H1 (cell line): ENCODE measurements at regions not wholly inside any gene's neighbourhood (a gene's known extent, or its start where the extent isn't known, plus 50 kb on each side); places are given as distances from the start of the nearest gene placed in this dataset.

ENCODE experiments used
- CTCF ChIA-PET: fragments of 300-600 bp; sonication (Branson Sonifier 250); formaldehyde crosslinking; loops from one replicate; lab custom pipeline; 2021; ENCODE audit not compliant: partially characterized antibody; lab: Charles Lee
- POLR2A ChIA-PET: fragments of 300-600 bp; sonication (Branson Sonifier 250); formaldehyde crosslinking; loops from one replicate; lab custom pipeline; 2021; ENCODE audit warnings: inconsistent platforms; ENCODE audit not compliant: partially characterized antibody; lab: Charles Lee
- DNase-seq, 2 experiments: peaks; one replicate each; pipeline versions ENCODE4 v3.0.0 to v3.0.0-alpha.2; 2010 to 2022; ENCODE audit warnings: low spot score in 2 of 2, low read depth in 1 of 2, mixed read lengths in 1 of 2
- FAIRE-seq: peaks from 2 replicates; lab custom pipeline; 2011; peaks lifted over from hg19 to GRCh38; lab: Jason Lieb, UNC
- H2AFZ ChIP-seq: 2 replicates; pipeline ENCODE4 v1.8.1; 2012; ENCODE audit warnings: low read length, inconsistent platforms
- H2AK5ac ChIP-seq: 2 replicates; pipeline ENCODE4 v1.6.1; 2013; ENCODE audit warnings: low read depth, low read length
- H2BK120ac ChIP-seq: replicated peaks from 2 replicates; pipeline ENCODE3; 2013; ENCODE audit warnings: low read depth, low read length, inconsistent platforms
- H2BK12ac ChIP-seq: 2 replicates; pipeline ENCODE4 v1.6.1; 2013; ENCODE audit warnings: low read depth, low read length
- H2BK15ac ChIP-seq: 2 replicates; pipeline ENCODE4 v1.6.1; 2013; ENCODE audit warnings: low read length
- H2BK20ac ChIP-seq: 2 replicates; pipeline ENCODE4 v1.6.1; 2013; ENCODE audit warnings: low read length
- H2BK5ac ChIP-seq: 2 replicates; pipeline ENCODE4 v1.6.1; 2013; ENCODE audit warnings: low read depth, low read length
- H3K14ac ChIP-seq: 2 replicates; pipeline ENCODE4 v1.6.1; 2013; ENCODE audit warnings: inconsistent platforms; ENCODE audit not compliant: insufficient read length
- H3K18ac ChIP-seq: 2 replicates; pipeline ENCODE4 v1.6.1; 2013; ENCODE audit warnings: low read length; ENCODE audit errors: extremely low read depth
- H3K23ac ChIP-seq: 2 replicates; pipeline ENCODE4 v1.6.1; 2013; ENCODE audit warnings: inconsistent platforms; ENCODE audit not compliant: insufficient read length
- H3K23me2 ChIP-seq: 2 replicates; pipeline ENCODE4 v1.6.1; 2013; ENCODE audit warnings: low read depth, low read length
- H3K27ac ChIP-seq: 2 replicates; pipeline ENCODE4 v1.6.1; 2011; ENCODE audit warnings: low read depth, low read length, inconsistent platforms
- H3K27me3 ChIP-seq, 4 experiments: replicated peaks in 1 of 4; 1 replicate in 1 of 4; 2 replicates in 3 of 4; pipeline versions ENCODE4 v1.6.1 to v1.8.1; 2011 to 2013; ENCODE audit warnings: low read length in 3 of 4, mild to moderate bottlenecking in 3 of 4, inconsistent platforms in 2 of 4, mixed read lengths in 2 of 4, moderate library complexity in 1 of 4; ENCODE audit not compliant: control insufficient read depth in 3 of 4, insufficient read depth in 3 of 4; ENCODE audit errors: extremely low read depth in 1 of 4
- H3K36me3 ChIP-seq, 4 experiments: 2 replicates each; pipeline versions ENCODE4 v1.6.1 to v1.8.1; 2011 to 2013; ENCODE audit warnings: mild to moderate bottlenecking in 4 of 4, low read length in 3 of 4, moderate library complexity in 2 of 4, control low read depth in 1 of 4, inconsistent platforms in 1 of 4; ENCODE audit not compliant: insufficient read depth in 4 of 4, control insufficient read depth in 2 of 4
- H3K4ac ChIP-seq: replicated peaks from 2 replicates; pipeline ENCODE3; 2013; ENCODE audit warnings: low read length, low read depth, mixed read lengths, inconsistent platforms; ENCODE audit not compliant: insufficient read length
- H3K4me1 ChIP-seq, 4 experiments: replicated peaks in 1 of 4; 1 replicate in 1 of 4; 2 replicates in 3 of 4; pipeline versions ENCODE4 v1.6.1 to v1.8.1; 2011 to 2013; ENCODE audit warnings: low read length in 3 of 4, inconsistent platforms in 2 of 4, mixed read lengths in 1 of 4; ENCODE audit not compliant: insufficient read depth in 4 of 4, control insufficient read depth in 3 of 4
- H3K4me2 ChIP-seq, 2 experiments: 2 replicates each; pipeline versions ENCODE4 v1.6.1 to v1.8.1; 2011 to 2013; ENCODE audit warnings: low read depth in 2 of 2, low read length in 2 of 2, control low read depth in 1 of 2, inconsistent platforms in 1 of 2, mild to moderate bottlenecking in 1 of 2; ENCODE audit not compliant: insufficient read depth in 1 of 2
- H3K4me3 ChIP-seq, 4 experiments: fragments of 200-600, 300-600 bp in 1 of 4; sonication (generic), shearing (Covaris generic), sonication (Bioruptor Twin) in 1 of 4; 2 replicates each; pipeline versions ENCODE4 v1.5.1 to v1.8.1; 2011 to 2016; ENCODE audit warnings: low read length in 4 of 4, low read depth in 3 of 4, control low read depth in 2 of 4, inconsistent platforms in 2 of 4, mild to moderate bottlenecking in 2 of 4, mixed read lengths in 1 of 4, moderate library complexity in 1 of 4; ENCODE audit not compliant: insufficient read depth in 2 of 4; ENCODE audit errors: extremely low read depth in 1 of 4
- H3K56ac ChIP-seq: replicated peaks from 2 replicates; pipeline ENCODE3; 2013; ENCODE audit warnings: low read depth, mild to moderate bottlenecking, mixed read lengths, low read length, inconsistent platforms; ENCODE audit not compliant: insufficient read length
- H3K79me1 ChIP-seq: 2 replicates; pipeline ENCODE4 v1.6.1; 2013; ENCODE audit warnings: low read depth, low read length, control low read depth
- H3K79me2 ChIP-seq, 2 experiments: 2 replicates each; pipeline versions ENCODE4 v1.6.1 to v1.8.1; 2012 to 2013; ENCODE audit warnings: low read length in 2 of 2, mild to moderate bottlenecking in 2 of 2, inconsistent platforms in 1 of 2; ENCODE audit not compliant: insufficient read depth in 2 of 2, control insufficient read depth in 1 of 2
- H3K9ac ChIP-seq, 4 experiments: replicated peaks in 1 of 4; 1 replicate in 1 of 4; 2 replicates in 3 of 4; pipeline versions ENCODE4 v1.6.1 to v1.8.1; 2011 to 2013; ENCODE audit warnings: low read depth in 3 of 4, low read length in 3 of 4, control low read depth in 2 of 4, mild to moderate bottlenecking in 2 of 4, moderate library complexity in 2 of 4, inconsistent platforms in 1 of 4; ENCODE audit errors: extremely low read depth in 1 of 4
- H3K9me3 ChIP-seq, 2 experiments: 2 replicates each; pipeline versions ENCODE4 v1.6.1 to v1.8.1; 2012 to 2013; ENCODE audit warnings: mild to moderate bottlenecking in 2 of 2, moderate library complexity in 2 of 2, control low read depth in 1 of 2, inconsistent platforms in 1 of 2, low read depth in 1 of 2, low read length in 1 of 2, mixed read lengths in 1 of 2; ENCODE audit not compliant: insufficient read depth in 2 of 2
- H4K20me1 ChIP-seq, 2 experiments: replicated peaks in 1 of 2; 2 replicates each; pipeline versions ENCODE3 to v1.8.1; 2011 to 2013; ENCODE audit warnings: inconsistent platforms in 2 of 2, low read length in 2 of 2, mild to moderate bottlenecking in 1 of 2; ENCODE audit not compliant: insufficient read depth in 2 of 2, control insufficient read depth in 1 of 2
- H4K5ac ChIP-seq: 2 replicates; pipeline ENCODE4 v1.6.1; 2013; ENCODE audit warnings: low read length, low read depth, mixed read lengths, inconsistent platforms; ENCODE audit not compliant: insufficient read length
- H4K8ac ChIP-seq: 2 replicates; pipeline ENCODE4 v1.8.0; 2013; ENCODE audit warnings: mild to moderate bottlenecking, moderate library complexity, low read length, inconsistent platforms; ENCODE audit not compliant: insufficient read depth; ENCODE audit errors: extremely low read depth
- H4K91ac ChIP-seq: replicated peaks from 2 replicates; pipeline ENCODE3; 2013; ENCODE audit warnings: low read length, mixed read lengths, inconsistent platforms; ENCODE audit not compliant: insufficient read length
- CTBP2 ChIP-seq: IDR thresholded peaks from 2 replicates; pipeline ENCODE4 v1.7.0; 2011; ENCODE audit warnings: borderline replicate concordance, mild to moderate bottlenecking, moderate library complexity, mixed read lengths, low read length; ENCODE audit not compliant: insufficient read depth, insufficient read length
- JUN ChIP-seq: IDR thresholded peaks from 2 replicates; pipeline ENCODE4 v1.6.1; 2011; ENCODE audit warnings: low read depth, mild to moderate bottlenecking, improper control_type of control experiment, low read length
- RAD21 ChIP-seq, 2 experiments: IDR thresholded peaks in 1 of 2; conservative IDR thresholded peaks in 1 of 2; 2 replicates each; pipeline ENCODE4 v1.6.1; 2011; ENCODE audit warnings: low read depth in 2 of 2, low read length in 2 of 2, improper control_type of control experiment in 1 of 2, inconsistent platforms in 1 of 2, mild to moderate bottlenecking in 1 of 2, moderate library complexity in 1 of 2
- RFX5 ChIP-seq: IDR thresholded peaks from 2 replicates; pipeline ENCODE4 v1.6.1; 2011; ENCODE audit warnings: low read depth, low read length, improper control_type of control experiment, borderline replicate concordance
- RNF2 ChIP-seq: fragments of 200-900, 300-1000 bp; sonication (generic); IDR thresholded peaks from 2 replicates; pipeline ENCODE4 v1.7.1; 2016; ENCODE audit warnings: borderline replicate concordance, low read depth, mild to moderate bottlenecking, antibody characterized with exemption, low read length; ENCODE audit not compliant: poor library complexity, severe bottlenecking; ENCODE audit errors: missing control alignments
- SIX5 ChIP-seq: IDR thresholded peaks from 2 replicates; pipeline ENCODE4 v1.6.1; 2011; ENCODE audit warnings: mild to moderate bottlenecking, low read depth, low read length
- SUZ12 ChIP-seq: fragments of 200-600 bp; sonication (generic); IDR thresholded peaks from 2 replicates; pipeline ENCODE4 v1.6.1; 2012; ENCODE audit warnings: mild to moderate bottlenecking, inconsistent platforms, low read length, moderate library complexity, mixed read lengths
- TAF1 ChIP-seq: IDR thresholded peaks from 2 replicates; pipeline ENCODE4 v1.6.1; 2011; ENCODE audit warnings: mild to moderate bottlenecking, low read depth, low read length
- TBP ChIP-seq: IDR thresholded peaks from 2 replicates; pipeline ENCODE4 v1.6.1; 2011; ENCODE audit warnings: low read depth, low read length, improper control_type of control experiment
- WGBS, 2 experiments: shearing (Covaris generic) in 1 of 2; methylation state at CpG; one replicate each; pipeline versions ENCODE4 v1.1.6 to v1.1.7; 2013 to 2015; ENCODE audit warnings: low lambda C conversion rate in 2 of 2, mixed read lengths in 2 of 2, inconsistent platforms in 1 of 2, low coverage in 1 of 2, missing lambda C conversion rate in 1 of 2; ENCODE audit not compliant: insufficient replicate concordance in 2 of 2, insufficient coverage in 1 of 2, insufficient read length in 1 of 2; ENCODE audit errors: extremely low coverage in 1 of 2, missing lambda C conversion rate in 1 of 2; 5-methylcytosine and 5-hydroxymethylcytosine counted together
- TF ChIP-seq, protein P1 (sequence below): IDR thresholded peaks from 2 replicates; pipeline ENCODE4 v1.6.1; 2011; ENCODE audit warnings: low read depth, mild to moderate bottlenecking, low read length; ENCODE audit not compliant: insufficient read depth

DNA sequence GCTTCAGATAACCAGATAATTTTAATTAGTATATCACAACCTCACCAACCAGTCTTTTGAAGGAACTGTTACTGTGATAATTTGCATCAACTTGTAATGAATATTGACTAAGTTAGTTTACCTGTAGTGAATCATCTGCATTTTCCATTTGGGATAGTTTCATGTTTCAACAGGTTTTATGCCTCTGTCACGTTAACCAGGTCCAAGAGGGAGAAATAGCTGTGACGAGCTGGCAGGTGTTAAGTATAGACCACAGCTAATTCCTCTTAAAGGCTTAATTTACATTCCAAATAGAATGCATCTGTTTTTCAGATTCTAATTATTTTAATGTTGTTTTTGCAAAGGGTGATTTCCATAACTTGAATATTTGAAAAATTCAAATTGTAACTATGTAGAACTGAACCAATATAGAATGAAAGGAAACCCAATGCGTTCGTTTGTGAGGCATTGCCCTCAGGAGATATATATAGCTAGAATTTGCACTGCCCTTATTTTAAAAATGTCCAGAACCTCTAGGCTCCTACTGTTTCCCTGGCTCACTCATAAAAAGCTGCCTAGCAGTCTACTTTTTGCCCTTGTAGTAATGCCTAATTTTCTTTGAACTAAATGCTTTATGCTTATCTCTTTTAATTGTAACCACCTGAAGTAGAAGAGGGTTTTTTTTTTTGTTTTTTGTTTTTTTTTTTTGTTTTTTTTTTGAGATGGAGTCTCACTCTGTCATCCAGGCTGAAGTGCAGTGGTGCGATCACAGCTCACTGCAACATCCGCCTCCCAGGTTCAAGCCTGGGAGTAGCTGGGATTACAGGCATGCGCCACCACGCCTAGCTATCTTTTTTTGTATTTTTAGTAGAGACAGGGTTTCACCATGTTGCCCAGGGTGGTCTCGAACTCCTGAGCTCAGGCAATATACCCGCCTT lies 270.5 kb downstream of the SMARCA2 start:
- Histone ChIP-seq H2AK5ac (0 out of 2 replicates have a peak overlapping the region, but pooled peaks have one; percentile 7), H3K4ac (no peak overlapping the region), H2BK120ac (peak overlapping the region; percentile 29), H3K27me3 (no peaks in the 10 kb centered on the region), H2AFZ (no peak overlapping the region), H3K23ac (no peak overlapping the region), H4K20me1 (no peaks in the 10 kb centered on the region), H3K4me1 (peaks cover 6 to 26% (median 17%) of the 10 kb centered on the region in 4 experiments; a peak in 5 of 7 replicates), H2BK15ac (no peak overlapping the region), H3K9ac (no peak overlapping the region), H4K8ac (no peak overlapping the region), H3K4me3 (no peak overlapping the region; a peak in 1 of 8 replicates), H3K36me3 (no peaks in the 10 kb centered on the region; a peak in 1 of 8 replicates), H4K5ac (peak overlapping the region; percentile 55), H3K4me2 (no peak overlapping the region), H3K23me2 (no peaks in the 10 kb centered on the region; the same call in 1 of the 2 replicates), H2BK20ac (0 out of 2 replicates have a peak overlapping the region, but pooled peaks have one; percentile 27), H2BK12ac (peak overlapping the region; percentile 34; the same call in 1 of the 2 replicates), H3K9me3 (no peaks in the 10 kb centered on the region), H3K27ac (no peak overlapping the region), H3K79me2 (no peaks in the 10 kb centered on the region), H3K56ac (no peak overlapping the region), H2BK5ac (peak overlapping the region; percentile 71; the same call in 1 of the 2 replicates), H4K91ac (peak overlapping the region; percentile 63), H3K18ac (no peak overlapping the region), H3K14ac (no peak overlapping the region), H3K79me1 (no peaks in the 10 kb centered on the region)
- no peak for DNase-seq
- ChIA-PET CTCF (interaction anchor here (0.6 to 2.1 kb wide), 5 partner anchors 10 to 414 kb away, joined by 3 to 7 read pairs (median 3); no protein-coding TSS in a partner anchor), POLR2A (interaction anchor here (0.6 to 1.5 kb wide), 3 partner anchors 10 to 301 kb away, joined by 3 read pairs; no protein-coding TSS in a partner anchor)
- 62% methylated on average over 9 of the region's 10 CpGs; no CpG with 5 or more reads in 1 of the 2 experiments for WGBS, 2 experiments
- FAIRE-seq, result no peak
- TF ChIP-seq SUZ12, result no peak
- no peak for TF ChIP-seq TBP
- no peak for TF ChIP-seq JUN
- no peak for TF ChIP-seq TAF1
- TF ChIP-seq, protein P1, sequence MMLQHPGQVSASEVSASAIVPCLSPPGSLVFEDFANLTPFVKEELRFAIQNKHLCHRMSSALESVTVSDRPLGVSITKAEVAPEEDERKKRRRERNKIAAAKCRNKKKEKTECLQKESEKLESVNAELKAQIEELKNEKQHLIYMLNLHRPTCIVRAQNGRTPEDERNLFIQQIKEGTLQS, result no peak
- TF ChIP-seq SIX5, result no peak
- no peak for TF ChIP-seq CTBP2
- TF ChIP-seq RFX5, result no peak
- no peak for TF ChIP-seq RNF2
- TF ChIP-seq RAD21 (IDR thresholded peaks at IDR 0.05 in 1 of 2, conservative IDR thresholded peaks at IDR 0.05 in 1 of 2; ENCODE audit: low read depth in 2 of 2, low read length in 2 of 2), result no peak
